ENCODE measurements at regions not wholly inside any gene's neighbourhood (a gene's known extent, or its start where the extent isn't known, plus 50 kb on each side); places are given as distances from the start of the nearest gene placed in this dataset.
A peak's percentile ranks its signal among the peaks of the same experiment; 100 is the strongest.

DNA sequence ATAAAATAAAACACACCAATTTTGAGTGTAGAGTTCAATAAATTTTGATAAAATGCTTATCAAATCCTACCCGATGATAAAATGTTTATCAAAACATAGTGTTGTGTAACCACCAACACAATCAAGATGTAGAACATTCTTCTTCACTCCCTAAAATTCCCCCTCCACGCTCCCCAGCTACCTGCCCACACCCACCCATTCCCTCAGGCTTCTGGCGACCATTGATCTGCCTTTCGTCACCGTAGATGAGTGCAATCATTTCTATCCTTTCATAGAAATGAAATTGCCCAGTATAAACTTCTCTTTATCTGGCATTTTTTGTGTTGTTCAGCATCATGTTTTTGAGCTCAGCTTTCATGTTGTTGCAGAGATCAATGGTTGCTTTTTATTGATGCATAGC is 90.7 kb upstream of the TBX3 start:
- no peaks in the 10 kb centered on the region for H3F3A ChIP-seq (ENCODE audit: low read length, unreplicated experiment)
- BruUV-seq (replicated peaks) = no TSS peak
- H3K9me3 ChIP-seq (ENCODE audit: low read length) = no peaks in the 10 kb centered on the region
- intact Hi-C loops (cut with micrococcal nuclease) = loop anchor here (5.0 kb wide), 1 partner anchor 138 kb away; no protein-coding TSS in a partner anchor
- H3K4me3 ChIP-seq (ENCODE audit: low read length) = no peak overlapping the region
- H2AFZ ChIP-seq (ENCODE audit: low read length) = no peak overlapping the region
- no peak overlapping the region for H3K27ac ChIP-seq (ENCODE audit: low read length)
- no peaks in the 10 kb centered on the region for H3K27me3 ChIP-seq (ENCODE audit: low read length)
- no peak overlapping the region for H3K9ac ChIP-seq (ENCODE audit: low read length)
- no peaks in the 10 kb centered on the region for H3K36me3 ChIP-seq (ENCODE audit: low read depth, low read length)
- ATAC-seq = no peak
- H3K4me1 ChIP-seq (ENCODE audit: insufficient read depth, low read length) = peaks cover 20% of the 10 kb centered on the region
- no peaks in the 10 kb centered on the region for H3K79me2 ChIP-seq (ENCODE audit: low read length)
- POLR2A ChIA-PET (ENCODE audit: unreplicated experiment) = interaction anchor here (0.6 kb wide), 1 partner anchor 91 kb away, joined by 22 read pairs; the partner anchor contains the start of gene TBX3
- TF ChIP-seq, protein P1, sequence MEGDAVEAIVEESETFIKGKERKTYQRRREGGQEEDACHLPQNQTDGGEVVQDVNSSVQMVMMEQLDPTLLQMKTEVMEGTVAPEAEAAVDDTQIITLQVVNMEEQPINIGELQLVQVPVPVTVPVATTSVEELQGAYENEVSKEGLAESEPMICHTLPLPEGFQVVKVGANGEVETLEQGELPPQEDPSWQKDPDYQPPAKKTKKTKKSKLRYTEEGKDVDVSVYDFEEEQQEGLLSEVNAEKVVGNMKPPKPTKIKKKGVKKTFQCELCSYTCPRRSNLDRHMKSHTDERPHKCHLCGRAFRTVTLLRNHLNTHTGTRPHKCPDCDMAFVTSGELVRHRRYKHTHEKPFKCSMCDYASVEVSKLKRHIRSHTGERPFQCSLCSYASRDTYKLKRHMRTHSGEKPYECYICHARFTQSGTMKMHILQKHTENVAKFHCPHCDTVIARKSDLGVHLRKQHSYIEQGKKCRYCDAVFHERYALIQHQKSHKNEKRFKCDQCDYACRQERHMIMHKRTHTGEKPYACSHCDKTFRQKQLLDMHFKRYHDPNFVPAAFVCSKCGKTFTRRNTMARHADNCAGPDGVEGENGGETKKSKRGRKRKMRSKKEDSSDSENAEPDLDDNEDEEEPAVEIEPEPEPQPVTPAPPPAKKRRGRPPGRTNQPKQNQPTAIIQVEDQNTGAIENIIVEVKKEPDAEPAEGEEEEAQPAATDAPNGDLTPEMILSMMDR (conservative IDR thresholded peaks at IDR 0.05; ENCODE audit: low read depth, low read length) = no peak
- TF ChIP-seq EZH2phosphoT487 (IDR thresholded peaks at IDR 0.05; ENCODE audit: borderline replicate concordance, low read length) (no peak), EZH2 (IDR thresholded peaks at IDR 0.05; ENCODE audit: low read length, unreplicated experiment) (no peak)
- no peaks in the 10 kb centered on the region for H3K9me2 ChIP-seq (replicated peaks; ENCODE audit: low read length)
- H4K20me1 ChIP-seq (ENCODE audit: low read length) = no peaks in the 10 kb centered on the region
- no peak for DNase-seq
- CTCF ChIA-PET = no interaction called here
- no peak overlapping the region for H3K4me2 ChIP-seq (ENCODE audit: low read length)

DNA sequence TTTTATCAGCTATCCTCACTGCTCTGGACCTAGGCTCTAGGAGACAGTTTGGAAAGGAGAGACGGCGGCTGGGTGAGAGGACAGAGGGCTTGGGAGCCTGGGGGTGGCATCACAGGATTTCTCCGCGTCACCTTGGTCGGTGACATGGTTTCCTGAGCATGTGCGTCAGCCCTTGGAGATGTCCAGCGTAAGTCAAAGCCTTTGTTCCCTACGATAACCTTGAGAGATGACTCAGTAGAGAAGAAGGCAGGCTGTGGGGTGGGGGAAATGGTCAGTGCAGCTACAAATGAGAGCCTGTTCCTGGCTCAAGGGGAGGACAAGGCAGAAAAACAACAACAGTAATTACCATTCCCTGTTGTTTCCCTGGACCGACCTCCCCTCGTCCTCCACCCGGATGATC is 90.2 kb upstream of the TBX3 start:
- H3K4me2 ChIP-seq (ENCODE audit: low read length) = no peak overlapping the region
- no TSS peak for BruUV-seq (replicated peaks)

DNA sequence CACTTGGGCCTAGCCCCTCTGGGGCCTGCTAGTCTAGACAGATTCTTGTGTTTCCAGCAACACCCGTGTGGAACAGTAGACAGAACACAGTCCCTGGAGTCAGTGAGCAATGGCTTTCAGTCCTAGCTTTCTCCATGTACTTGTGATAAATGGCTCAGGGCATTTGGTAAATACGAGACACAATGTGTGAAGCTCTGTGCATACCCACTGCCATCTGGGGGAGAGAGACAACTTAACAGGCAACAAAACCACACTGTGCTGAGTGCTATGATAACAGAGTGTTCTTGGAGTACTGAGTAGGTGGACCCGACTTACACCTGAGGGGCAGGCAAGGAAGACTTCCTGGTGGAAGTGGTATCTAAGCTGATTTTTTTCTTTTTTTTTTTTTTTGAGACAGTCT is 86.3 kb upstream of the TBX3 start:
- no peaks in the 10 kb centered on the region for H3K9me2 ChIP-seq (replicated peaks; ENCODE audit: low read length)
- H3K79me2 ChIP-seq (ENCODE audit: low read length) = no peaks in the 10 kb centered on the region
- ChIA-PET CTCF (interaction anchor here (1.2 kb wide), 1 partner anchor 86 kb away, joined by 8 read pairs; the partner anchor contains the start of gene TBX3), POLR2A (ENCODE audit: unreplicated experiment) (interaction anchor here (0.5 to 1.1 kb wide), 2 partner anchors 86 to 88 kb away, joined by 4 to 5 read pairs; no protein-coding TSS in a partner anchor)
- no peak overlapping the region for H3K4me3 ChIP-seq (ENCODE audit: low read length)
- H3F3A ChIP-seq (ENCODE audit: low read length, unreplicated experiment) = no peaks in the 10 kb centered on the region
- BruUV-seq (replicated peaks) = no TSS peak
- no peak for TF ChIP-seq EZH2phosphoT487 (IDR thresholded peaks at IDR 0.05; ENCODE audit: borderline replicate concordance, low read length)
- TF ChIP-seq, protein P1 (conservative IDR thresholded peaks at IDR 0.05; ENCODE audit: low read depth, low read length) = 0 out of 2 replicates have a peak, but pooled peaks have one; percentile 15
- peak; percentile 30 for DNase-seq
- H3K9ac ChIP-seq (ENCODE audit: low read length) = no peak overlapping the region
- intact Hi-C loops (cut with micrococcal nuclease) = no loop called here
- no peaks in the 10 kb centered on the region for H3K27me3 ChIP-seq (ENCODE audit: low read length)
- no peak overlapping the region for H3K27ac ChIP-seq (ENCODE audit: low read length)
- no peaks in the 10 kb centered on the region for H3K36me3 ChIP-seq (ENCODE audit: low read depth, low read length)
- peak; percentile 37 for ATAC-seq
- H3K4me2 ChIP-seq (ENCODE audit: low read length) = no peak overlapping the region
- H4K20me1 ChIP-seq (ENCODE audit: low read length) = no peaks in the 10 kb centered on the region
- no peak overlapping the region for H2AFZ ChIP-seq (ENCODE audit: low read length)
- H3K4me1 ChIP-seq (ENCODE audit: insufficient read depth, low read length) = peaks cover 18% of the 10 kb centered on the region
- H3K9me3 ChIP-seq (ENCODE audit: low read length) = no peaks in the 10 kb centered on the region

More for the DNA sequence above, 90.2 kb upstream of the TBX3 start:
- ATAC-seq (peak; percentile 48), DNase-seq (peak; percentile 31)
- no peak for TF ChIP-seq EZH2phosphoT487 (IDR thresholded peaks at IDR 0.05; ENCODE audit: borderline replicate concordance, low read length)
- TF ChIP-seq, protein P1 (conservative IDR thresholded peaks at IDR 0.05; ENCODE audit: low read depth, low read length) = no peak
- no peak for TF ChIP-seq EZH2 (IDR thresholded peaks at IDR 0.05; ENCODE audit: low read length, unreplicated experiment)
- intact Hi-C loops (cut with micrococcal nuclease) = no loop called here
- POLR2A ChIA-PET (ENCODE audit: unreplicated experiment) = interaction anchor here (0.6 kb wide), 1 partner anchor 14 kb away, joined by 3 read pairs; no protein-coding TSS in a partner anchor
- Histone ChIP-seq H3K27me3 (ENCODE audit: low read length) (no peaks in the 10 kb centered on the region), H3K4me3 (ENCODE audit: low read length) (no peak overlapping the region), H3K36me3 (ENCODE audit: low read depth, low read length) (no peaks in the 10 kb centered on the region), H3K9me3 (ENCODE audit: low read length) (no peaks in the 10 kb centered on the region), H4K20me1 (ENCODE audit: low read length) (no peaks in the 10 kb centered on the region), H2AFZ (ENCODE audit: low read length) (peak overlapping the region; percentile 15; the same call in 1 of the 2 replicates), H3K9ac (ENCODE audit: low read length) (no peak overlapping the region), H3K9me2 (replicated peaks; ENCODE audit: low read length) (no peaks in the 10 kb centered on the region), H3K27ac (ENCODE audit: low read length) (no peak overlapping the region), H3F3A (ENCODE audit: low read length, unreplicated experiment) (no peaks in the 10 kb centered on the region), H3K79me2 (ENCODE audit: low read length) (no peaks in the 10 kb centered on the region), H3K4me1 (ENCODE audit: insufficient read depth, low read length) (peaks cover 20% of the 10 kb centered on the region)
- CTCF ChIA-PET = no interaction called here
